ENCODE measurements at regions not wholly inside any gene's neighbourhood (a gene's known extent, or its start where the extent isn't known, plus 50 kb on each side); places are given as distances from the start of the nearest gene placed in this dataset.

GRCh38 chr5:133708331-133708850 lies 96.0 kb upstream of the FSTL4 start (continued):
- no peak for TF ChIP-seq RBBP5 (conservative IDR thresholded peaks at IDR 0.05)
- no peak for TF ChIP-seq SUZ12 (IDR thresholded peaks at IDR 0.05; ENCODE audit: unreplicated experiment)
- no peak for TF ChIP-seq SKIL (IDR thresholded peaks at IDR 0.05; ENCODE audit: low read depth, poor library complexity, severe bottlenecking)
- no peak for TF ChIP-seq HDAC6 (IDR thresholded peaks at IDR 0.05; ENCODE audit: unreplicated experiment)
- TF ChIP-seq YY1 (IDR thresholded peaks at IDR 0.05; ENCODE audit: low read depth, low read length) = no peak

- DNase-seq (ENCODE audit: low read depth, low spot score) (no peak), FAIRE-seq (no peak), ATAC-seq (no peak)
- intact Hi-C loops (cut with micrococcal nuclease; ENCODE audit: unreplicated experiment) (no loop called here), in situ Hi-C loops (cut with MboI) (no loop called here)
- H3K4me1 ChIP-seq (ENCODE audit: control insufficient read depth, insufficient read depth, low read length) = no peaks in the 10 kb centered on the region
- no peaks in the 10 kb centered on the region for H3K9me3 ChIP-seq (replicated peaks; ENCODE audit: control insufficient read depth, insufficient read depth, low read length)
- no peaks in the 10 kb centered on the region for H3K79me2 ChIP-seq (ENCODE audit: control insufficient read depth, insufficient read depth, low read length)
- no peaks in the 10 kb centered on the region; the same call in 1 of the 2 replicates for H4K20me1 ChIP-seq (ENCODE audit: control insufficient read depth, insufficient read depth)
- H3K4me3 ChIP-seq = no peak overlapping the region
- H3K27me3 ChIP-seq (replicated peaks in 1 of 2; ENCODE audit: control insufficient read depth in 2 of 2, insufficient read depth in 2 of 2, low read length in 1 of 2) = peaks cover 0 to 4% of the 10 kb centered on the region in 2 experiments; a peak in 2 of 4 replicates
- no peak overlapping the region for H3K4me2 ChIP-seq (ENCODE audit: control insufficient read depth, insufficient read depth)
- WGBS (ENCODE audit: insufficient coverage, insufficient replicate concordance, low lambda C conversion rate, missing lambda C conversion rate) = 3% methylated on average over 2 of the region's 2 CpGs
- RAD21 ChIA-PET (ENCODE audit: unreplicated experiment) = no interaction called here
- POLR2A ChIA-PET = no interaction called here
- no peak overlapping the region for H2AFZ ChIP-seq (ENCODE audit: control insufficient read depth, low read depth, low read length)
- BruUV-seq (replicated peaks) = no TSS peak
- SMC1A ChIA-PET (ENCODE audit: uncharacterized antibody, unreplicated experiment) = no interaction called here
- H3K9ac ChIP-seq (ENCODE audit: control insufficient read depth, insufficient read depth, low read length) = no peak overlapping the region
- CTCF ChIA-PET = no interaction called here
- no peaks in the 10 kb centered on the region for H3K36me3 ChIP-seq (ENCODE audit: control insufficient read depth in 2 of 2, insufficient read depth in 2 of 2, low read length in 1 of 2)
- no peak overlapping the region for H3K27ac ChIP-seq (ENCODE audit: control insufficient read depth, insufficient read depth)
- TF ChIP-seq BCLAF1 (IDR thresholded peaks at IDR 0.05) = no peak
- no peak for TF ChIP-seq CEBPZ (IDR thresholded peaks at IDR 0.05; ENCODE audit: low read depth, low read length)
- TF ChIP-seq REST (IDR thresholded peaks at IDR 0.05; ENCODE audit: low read depth, low read length) = no peak
- TF ChIP-seq USF2 (IDR thresholded peaks at IDR 0.05; ENCODE audit: borderline replicate concordance, low read depth, low read length) = no peak
These were observed 95.3 kb upstream of the FSTL4 start for GRCh38 chr5:133707629-133708028.
